ENCODE measurements at regions not wholly inside any gene's neighbourhood (a gene's known extent, or its start where the extent isn't known, plus 50 kb on each side); places are given as distances from the start of the nearest gene placed in this dataset.

DNA sequence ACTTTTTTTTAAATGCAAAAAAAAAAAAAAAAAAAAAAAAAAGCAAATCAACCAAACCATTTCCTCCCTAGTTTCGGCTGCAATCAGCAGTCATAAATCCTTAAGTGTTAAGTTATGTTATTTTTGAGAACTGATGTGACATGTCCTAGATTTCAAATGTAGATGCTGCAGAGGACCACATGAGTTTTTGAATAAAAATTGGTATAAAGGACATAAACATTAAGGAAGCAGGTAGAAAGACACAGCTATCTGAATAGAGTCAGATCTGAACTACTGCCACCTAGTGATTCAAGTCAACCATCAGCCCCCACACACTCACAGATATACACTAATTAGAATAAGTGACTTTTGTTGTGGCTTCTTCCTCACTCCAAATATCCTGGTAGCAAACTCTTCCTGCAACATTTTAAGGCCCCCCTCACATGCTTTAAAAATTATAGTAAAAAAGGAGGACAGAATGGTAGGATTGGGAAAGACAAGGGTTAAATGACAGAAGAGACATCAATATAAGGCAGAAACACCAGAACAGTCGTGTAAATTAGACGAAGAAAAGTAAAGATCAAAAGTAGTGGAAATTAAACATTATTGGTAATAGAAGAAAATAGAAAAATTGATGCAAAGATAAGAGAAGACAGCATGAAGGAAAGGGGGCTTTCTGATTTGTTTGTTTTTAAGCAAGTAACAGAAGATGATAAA, 394.5 kb upstream of the ATP2B1 start:
- no peaks in the 10 kb centered on the region for H3F3A ChIP-seq (ENCODE audit: control insufficient read depth, insufficient read depth)
- no peaks in the 10 kb centered on the region for H3K27me3 ChIP-seq (ENCODE audit: control insufficient read depth, low read length)
- H3K9me2 ChIP-seq (replicated peaks; ENCODE audit: control insufficient read depth, low read length): no peaks in the 10 kb centered on the region
- no peaks in the 10 kb centered on the region for H4K20me1 ChIP-seq (ENCODE audit: control insufficient read depth, insufficient read depth, low read depth, low read length)
- peaks cover 40% of the 10 kb centered on the region for H3K4me1 ChIP-seq (ENCODE audit: control insufficient read depth, low read length)
- no peak overlapping the region for H3K4me2 ChIP-seq (ENCODE audit: low read length)
- peaks cover 11% of the 10 kb centered on the region; the same call in 1 of the 2 replicates for H3K36me3 ChIP-seq (ENCODE audit: control insufficient read depth, low read length)
- no peaks in the 10 kb centered on the region for H3K9me3 ChIP-seq (ENCODE audit: control insufficient read depth, insufficient read depth, low read length)
- no peak overlapping the region for H3K4me3 ChIP-seq (ENCODE audit: low read length)
- TF ChIP-seq EZH2phosphoT487 (IDR thresholded peaks at IDR 0.05; ENCODE audit: borderline replicate concordance, low read length): no peak
- TF ChIP-seq, protein P1, sequence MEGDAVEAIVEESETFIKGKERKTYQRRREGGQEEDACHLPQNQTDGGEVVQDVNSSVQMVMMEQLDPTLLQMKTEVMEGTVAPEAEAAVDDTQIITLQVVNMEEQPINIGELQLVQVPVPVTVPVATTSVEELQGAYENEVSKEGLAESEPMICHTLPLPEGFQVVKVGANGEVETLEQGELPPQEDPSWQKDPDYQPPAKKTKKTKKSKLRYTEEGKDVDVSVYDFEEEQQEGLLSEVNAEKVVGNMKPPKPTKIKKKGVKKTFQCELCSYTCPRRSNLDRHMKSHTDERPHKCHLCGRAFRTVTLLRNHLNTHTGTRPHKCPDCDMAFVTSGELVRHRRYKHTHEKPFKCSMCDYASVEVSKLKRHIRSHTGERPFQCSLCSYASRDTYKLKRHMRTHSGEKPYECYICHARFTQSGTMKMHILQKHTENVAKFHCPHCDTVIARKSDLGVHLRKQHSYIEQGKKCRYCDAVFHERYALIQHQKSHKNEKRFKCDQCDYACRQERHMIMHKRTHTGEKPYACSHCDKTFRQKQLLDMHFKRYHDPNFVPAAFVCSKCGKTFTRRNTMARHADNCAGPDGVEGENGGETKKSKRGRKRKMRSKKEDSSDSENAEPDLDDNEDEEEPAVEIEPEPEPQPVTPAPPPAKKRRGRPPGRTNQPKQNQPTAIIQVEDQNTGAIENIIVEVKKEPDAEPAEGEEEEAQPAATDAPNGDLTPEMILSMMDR (IDR thresholded peaks at IDR 0.05; ENCODE audit: low read depth, low read length, poor library complexity, severe bottlenecking): peak; percentile 66
- no peaks in the 10 kb centered on the region for H3K79me2 ChIP-seq (ENCODE audit: control insufficient read depth, low read length)
- H3K27ac ChIP-seq (ENCODE audit: low read depth, low read length): no peak overlapping the region

DNA sequence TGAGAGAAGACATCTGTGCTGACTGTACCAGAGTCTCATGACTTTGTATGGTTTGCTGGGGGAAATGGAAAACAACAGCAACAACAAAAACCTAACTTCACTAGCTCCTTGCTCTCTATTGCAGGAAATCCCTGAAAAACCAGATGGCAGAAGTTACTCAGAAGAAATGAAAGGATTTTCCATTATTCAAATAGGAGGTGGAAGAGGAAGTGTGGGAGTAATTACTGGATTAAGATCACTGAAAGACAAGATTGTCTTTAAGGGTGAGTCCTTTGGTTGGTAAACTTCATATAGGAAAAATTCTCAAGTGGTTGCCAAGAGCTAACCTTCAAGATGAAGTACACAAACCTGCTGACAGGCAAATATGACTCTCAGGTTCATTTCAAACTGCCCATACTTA, 391.9 kb upstream of the ATP2B1 start:
- H4K20me1 ChIP-seq (ENCODE audit: control insufficient read depth, insufficient read depth, low read depth, low read length): no peaks in the 10 kb centered on the region
- no peak overlapping the region for H3K4me2 ChIP-seq (ENCODE audit: low read length)
- TF ChIP-seq EZH2phosphoT487 (IDR thresholded peaks at IDR 0.05; ENCODE audit: borderline replicate concordance, low read length): no peak
- TF ChIP-seq, protein P1 (IDR thresholded peaks at IDR 0.05; ENCODE audit: low read depth, low read length, poor library complexity, severe bottlenecking): no peak
- no peaks in the 10 kb centered on the region for H3K9me2 ChIP-seq (replicated peaks; ENCODE audit: control insufficient read depth, low read length)
- peaks cover under 1% of the 10 kb centered on the region; the same call in 1 of the 2 replicates for H3F3A ChIP-seq (ENCODE audit: control insufficient read depth, insufficient read depth)
- H3K36me3 ChIP-seq (ENCODE audit: control insufficient read depth, low read length): peaks cover 11% of the 10 kb centered on the region; the same call in 1 of the 2 replicates
- H3K27me3 ChIP-seq (ENCODE audit: control insufficient read depth, low read length): no peaks in the 10 kb centered on the region
- H3K9me3 ChIP-seq (ENCODE audit: control insufficient read depth, insufficient read depth, low read length): no peaks in the 10 kb centered on the region
- no peak overlapping the region for H3K27ac ChIP-seq (ENCODE audit: low read depth, low read length)
- no peaks in the 10 kb centered on the region for H3K79me2 ChIP-seq (ENCODE audit: control insufficient read depth, low read length)
- no peak overlapping the region for H3K4me3 ChIP-seq (ENCODE audit: low read length)
- H3K4me1 ChIP-seq (ENCODE audit: control insufficient read depth, low read length): peaks cover 52% of the 10 kb centered on the region

DNA sequence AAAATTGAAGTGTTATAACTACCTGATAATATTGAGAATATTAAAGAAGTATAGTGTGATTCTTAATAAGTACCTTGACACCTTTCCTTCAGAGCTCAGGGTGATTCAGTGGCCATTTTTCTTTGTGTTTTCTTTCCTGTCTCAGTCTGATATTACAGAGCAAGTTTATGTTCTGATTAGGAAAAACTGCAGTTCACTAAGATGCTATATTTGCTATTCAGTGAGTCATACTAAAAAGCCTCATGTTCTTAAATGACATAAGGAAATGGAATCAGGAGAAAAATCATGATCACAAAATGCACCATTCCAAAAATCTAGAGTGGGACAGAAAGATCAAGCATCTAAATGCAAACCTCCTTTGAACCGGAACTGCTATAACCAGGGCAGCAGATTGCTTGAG, 390.6 kb upstream of the ATP2B1 start:
- TF ChIP-seq, protein P1 (IDR thresholded peaks at IDR 0.05; ENCODE audit: low read depth, low read length, poor library complexity, severe bottlenecking): no peak
- no peak for TF ChIP-seq EZH2phosphoT487 (IDR thresholded peaks at IDR 0.05; ENCODE audit: borderline replicate concordance, low read length)
- Histone ChIP-seq H3K27ac (ENCODE audit: low read depth, low read length) (no peak overlapping the region), H3K36me3 (ENCODE audit: control insufficient read depth, low read length) (peaks cover 11% of the 10 kb centered on the region; the same call in 1 of the 2 replicates), H3K27me3 (ENCODE audit: control insufficient read depth, low read length) (no peaks in the 10 kb centered on the region), H3F3A (ENCODE audit: control insufficient read depth, insufficient read depth) (peaks cover 9% of the 10 kb centered on the region), H3K9me2 (replicated peaks; ENCODE audit: control insufficient read depth, low read length) (no peaks in the 10 kb centered on the region), H3K4me3 (ENCODE audit: low read length) (no peak overlapping the region), H3K4me1 (ENCODE audit: control insufficient read depth, low read length) (peaks cover 52% of the 10 kb centered on the region), H3K4me2 (ENCODE audit: low read length) (no peak overlapping the region), H4K20me1 (ENCODE audit: control insufficient read depth, insufficient read depth, low read depth, low read length) (no peaks in the 10 kb centered on the region), H3K79me2 (ENCODE audit: control insufficient read depth, low read length) (no peaks in the 10 kb centered on the region), H3K9me3 (ENCODE audit: control insufficient read depth, insufficient read depth, low read length) (no peaks in the 10 kb centered on the region)
